OCI-LY7 (cell line): ENCODE measurements at regions not wholly inside any gene's neighbourhood (a gene's known extent, or its start where the extent isn't known, plus 50 kb on each side); places are given as distances from the start of the nearest gene placed in this dataset.

Source experiments
- BruUV-seq: library from RNA; stranded (reverse); fragments of 400-500 nt; replicated peaks from 2 replicates; lab custom pipeline; 2021; lab: Mats Ljungman, UMichigan
- CTCF ChIA-PET: fragments of 300-600 bp; sonication (Branson Sonifier 250); formaldehyde crosslinking; loops from one replicate; lab custom pipeline; 2022; ENCODE audit warnings: antibody characterized with exemption; ENCODE audit not compliant: unreplicated experiment; lab: Charles Lee
- POLR2A ChIA-PET: fragments of 300-600 bp; sonication (Branson Sonifier 250); formaldehyde crosslinking; loops from one replicate; lab custom pipeline; 2022; ENCODE audit warnings: antibody characterized with exemption; lab: Charles Lee
- DNase-seq: peaks from one replicate; pipeline ENCODE4 v3.0.0-alpha.2; 2015; ENCODE audit warnings: low spot score
- H2AFZ ChIP-seq: fragments of 200-600 bp; sonication (generic), shearing (Covaris generic); 2 replicates; pipeline ENCODE4 v1.6.1; 2014; ENCODE audit warnings: mild to moderate bottlenecking, antibody characterized with exemption, low read length, moderate library complexity
- H3K27ac ChIP-seq: fragments of 200-600 bp; sonication (generic); 2 replicates; pipeline ENCODE4 v1.5.1; 2014; ENCODE audit warnings: mixed run types, low read depth, mild to moderate bottlenecking, moderate library complexity, low read length, inconsistent platforms; ENCODE audit not compliant: poor library complexity, severe bottlenecking
- H3K36me3 ChIP-seq: fragments of 200-600 bp; sonication (generic); 2 replicates; pipeline ENCODE4 v1.6.1; 2014; ENCODE audit warnings: mild to moderate bottlenecking, antibody characterized with exemption, low read length, moderate library complexity, mixed read lengths; ENCODE audit not compliant: insufficient read depth
- H3K4me1 ChIP-seq: fragments of 200-600 bp; sonication (generic); 2 replicates; pipeline ENCODE4 v1.5.1; 2014; ENCODE audit warnings: mild to moderate bottlenecking, low read length; ENCODE audit not compliant: insufficient read depth, poor library complexity, severe bottlenecking
- H3K4me2 ChIP-seq: fragments of 200-600 bp; sonication (generic); 2 replicates; pipeline ENCODE4 v1.6.1; 2014; ENCODE audit warnings: mild to moderate bottlenecking, low read length
- H3K4me3 ChIP-seq: fragments of 200-600 bp; sonication (generic); 2 replicates; pipeline ENCODE4 v1.5.1; 2014; ENCODE audit warnings: mild to moderate bottlenecking, low read depth, low read length; ENCODE audit not compliant: poor library complexity, severe bottlenecking
- H3K79me2 ChIP-seq: fragments of 200-600 bp; sonication (generic); 2 replicates; pipeline ENCODE4 v1.6.1; 2016; ENCODE audit warnings: low read depth, mild to moderate bottlenecking, low read length, moderate library complexity, mixed read lengths; ENCODE audit not compliant: insufficient read depth
- H3K9me2 ChIP-seq: fragments of 200-600 bp; sonication (generic); 2 replicates; pipeline ENCODE4 v1.6.1; 2016; ENCODE audit warnings: mild to moderate bottlenecking, low read length, mixed read lengths; ENCODE audit not compliant: insufficient read depth
- H3K9me3 ChIP-seq: fragments of 200-600 bp; sonication (generic); 2 replicates; pipeline ENCODE4 v1.6.1; 2014; ENCODE audit warnings: mild to moderate bottlenecking, mixed run types, low read length, mixed read lengths
- H4K20me1 ChIP-seq: fragments of 200-600 bp; sonication (generic); 2 replicates; pipeline ENCODE4 v1.6.1; 2014; ENCODE audit warnings: mild to moderate bottlenecking, antibody characterized with exemption, low read length, moderate library complexity, mixed read lengths; ENCODE audit not compliant: insufficient read depth
- CTCF ChIP-seq: fragments of 200-600 bp; sonication (generic); conservative IDR thresholded peaks from 2 replicates; pipeline ENCODE4 v1.5.1; 2014; ENCODE audit warnings: mild to moderate bottlenecking, antibody characterized with exemption, low read length, moderate library complexity, mixed read lengths
- EZH2phosphoT487 ChIP-seq: fragments of 200-600 bp; sonication (generic); IDR thresholded peaks from 2 replicates; pipeline ENCODE4 v1.6.1; 2018; ENCODE audit warnings: low read depth, borderline replicate concordance, mild to moderate bottlenecking, mixed run types, antibody characterized with exemption, low read length, moderate library complexity, mixed read lengths
- intact Hi-C: fragments of 100-400 bp; cut with micrococcal nuclease; formaldehyde crosslinking; loops from one replicate; pipeline ENCODE4 v1.10.0; 2022; ENCODE audit not compliant: unreplicated experiment

- TF ChIP-seq EZH2phosphoT487, result no peak
- TF ChIP-seq CTCF, result no peak
- ChIA-PET POLR2A (interaction anchor here (0.6 kb wide), 2 partner anchors 10 to 267 kb away, joined by 3 read pairs; no protein-coding TSS in a partner anchor), CTCF (no interaction called here)
- no peaks in the 10 kb centered on the region for H3K36me3 ChIP-seq
- no peaks in the 10 kb centered on the region for H3K4me1 ChIP-seq
- no peak overlapping the region for H2AFZ ChIP-seq
- H3K4me3 ChIP-seq, result no peak overlapping the region
- H3K9me3 ChIP-seq, result no peaks in the 10 kb centered on the region
- H3K79me2 ChIP-seq, result no peaks in the 10 kb centered on the region
- no peak overlapping the region for H3K4me2 ChIP-seq
- BruUV-seq, result no TSS peak
- no peaks in the 10 kb centered on the region for H3K9me2 ChIP-seq
- intact Hi-C loops, result no loop called here
- no peak for DNase-seq
- no peak overlapping the region for H3K27ac ChIP-seq
- H4K20me1 ChIP-seq, result no peaks in the 10 kb centered on the region
Measured at GRCh38 chr10:85047979-85048378, 719.6 kb downstream of the CCSER2 start.

GRCh38 chr10:85048644-85049043, 720.3 kb downstream of the CCSER2 start:
- CTCF ChIA-PET, result no interaction called here
- Histone ChIP-seq H2AFZ (no peak overlapping the region), H3K36me3 (no peaks in the 10 kb centered on the region), H3K9me3 (no peaks in the 10 kb centered on the region), H3K4me1 (no peaks in the 10 kb centered on the region), H3K79me2 (no peaks in the 10 kb centered on the region), H4K20me1 (no peaks in the 10 kb centered on the region), H3K27ac (no peak overlapping the region), H3K4me3 (no peak overlapping the region), H3K9me2 (no peaks in the 10 kb centered on the region), H3K4me2 (no peak overlapping the region)
- DNase-seq, result no peak
- BruUV-seq, result no TSS peak
- intact Hi-C loops, result no loop called here
- POLR2A ChIA-PET, result no interaction called here
- TF ChIP-seq EZH2phosphoT487, result no peak
- TF ChIP-seq CTCF, result no peak

DNA sequence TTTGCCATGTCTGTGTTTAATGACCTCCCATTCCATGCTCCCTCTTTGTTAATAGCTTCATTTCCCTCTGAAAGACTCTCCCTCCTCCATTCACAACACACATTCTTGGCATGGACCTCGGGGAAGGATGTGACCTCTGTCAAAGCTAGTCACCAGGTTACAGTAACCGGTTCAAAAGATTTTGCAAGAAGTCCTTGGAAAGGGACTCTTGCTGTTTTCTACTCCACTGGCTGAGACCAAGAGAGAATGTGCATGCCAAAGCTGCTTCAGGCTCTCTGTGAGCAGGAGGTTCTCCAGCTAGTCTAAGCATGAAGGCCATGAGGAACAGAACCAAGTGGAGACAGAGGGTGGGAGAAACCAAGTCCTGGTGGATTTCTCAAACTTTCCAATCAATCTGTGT, 732.6 kb downstream of the CCSER2 start:
- Histone ChIP-seq H3K36me3 (no peaks in the 10 kb centered on the region), H3K4me2 (no peak overlapping the region), H3K9me3 (no peaks in the 10 kb centered on the region), H3K79me2 (no peaks in the 10 kb centered on the region), H3K4me1 (no peaks in the 10 kb centered on the region), H3K4me3 (no peak overlapping the region), H2AFZ (no peak overlapping the region), H3K9me2 (no peaks in the 10 kb centered on the region), H3K27ac (no peak overlapping the region), H4K20me1 (no peaks in the 10 kb centered on the region)
- no TSS peak for BruUV-seq
- no peak for TF ChIP-seq CTCF
- no peak for TF ChIP-seq EZH2phosphoT487
- DNase-seq, result no peak
- intact Hi-C loops, result no loop called here
- ChIA-PET CTCF (no interaction called here), POLR2A (no interaction called here)
